ENCODE measurements at regions not wholly inside any gene's neighbourhood (a gene's known extent, or its start where the extent isn't known, plus 50 kb on each side); places are given as distances from the start of the nearest gene placed in this dataset.
"Not testable (repeated sequence)": the region's sequence is repeated elsewhere in the genome, so short reads cannot be mapped to it uniquely, and the experiment has no call there.

GRCh38 chr1:219020386-219020785 is 153.3 kb upstream of the LYPLAL1 start:
- no peak for DNase-seq

GRCh38 chr1:219020846-219021245 is 152.8 kb upstream of the LYPLAL1 start:
- no peak for DNase-seq

DNA sequence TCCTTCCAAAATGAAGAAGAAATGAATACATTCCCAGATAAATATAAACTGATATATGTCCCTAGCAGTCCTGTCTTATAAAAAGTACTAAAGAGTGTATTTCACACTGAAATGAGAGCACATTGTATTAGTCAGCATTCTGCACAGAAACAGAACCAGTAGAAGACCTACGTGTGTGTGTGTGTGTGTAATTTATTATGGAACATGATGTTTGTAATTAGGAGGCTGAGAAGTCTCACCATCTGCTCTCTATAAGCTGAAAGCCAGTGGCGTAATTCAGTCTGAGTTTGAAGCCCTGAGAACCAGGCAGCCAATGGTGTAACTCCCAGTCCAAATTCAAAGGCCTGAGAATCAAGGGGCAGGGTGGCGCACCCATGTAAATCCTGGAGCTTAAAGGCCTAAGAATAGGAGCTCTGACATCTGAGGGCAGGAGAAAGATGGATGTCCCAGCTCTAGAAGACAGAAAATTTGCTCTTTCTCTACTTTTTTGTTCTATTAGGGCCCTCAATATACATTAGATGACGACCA is 146.5 kb upstream of the LYPLAL1 start:
- DNase-seq: no peak

GRCh38 chr1:219031809-219032208 is 141.9 kb upstream of the LYPLAL1 start:
- DNase-seq: no peak

- no peak for DNase-seq
Observed at GRCh38 chr1:219038398-219038797, 135.3 kb upstream of the LYPLAL1 start.

- no peak for DNase-seq
Observed at GRCh38 chr1:219039017-219039681, 134.5 kb upstream of the LYPLAL1 start.

DNA sequence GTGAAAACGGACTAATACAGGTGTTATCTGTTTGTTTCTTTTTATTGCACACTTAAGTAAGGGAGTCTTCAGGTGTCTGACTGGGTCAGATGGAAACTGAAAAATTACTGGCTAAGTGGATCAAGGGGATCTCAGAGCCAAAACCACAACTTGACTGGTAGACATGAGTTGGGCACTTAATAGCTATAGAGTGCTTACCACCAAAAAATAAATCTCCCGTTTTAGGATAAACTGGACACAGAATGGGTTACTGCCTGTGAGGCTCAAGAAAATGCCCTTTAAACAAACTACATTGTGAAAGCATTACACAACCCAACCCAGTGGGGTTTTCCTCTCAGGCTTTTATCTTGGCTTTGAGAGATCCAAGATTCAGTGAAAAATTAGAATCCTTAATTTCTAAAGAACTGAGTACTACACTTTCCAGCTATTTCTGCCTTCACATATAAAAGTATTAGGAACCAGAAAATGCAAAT is 134.0 kb upstream of the LYPLAL1 start:
- no peak for DNase-seq

GRCh38 chr1:219040291-219040690 is 133.4 kb upstream of the LYPLAL1 start:
- no peak for DNase-seq

DNA sequence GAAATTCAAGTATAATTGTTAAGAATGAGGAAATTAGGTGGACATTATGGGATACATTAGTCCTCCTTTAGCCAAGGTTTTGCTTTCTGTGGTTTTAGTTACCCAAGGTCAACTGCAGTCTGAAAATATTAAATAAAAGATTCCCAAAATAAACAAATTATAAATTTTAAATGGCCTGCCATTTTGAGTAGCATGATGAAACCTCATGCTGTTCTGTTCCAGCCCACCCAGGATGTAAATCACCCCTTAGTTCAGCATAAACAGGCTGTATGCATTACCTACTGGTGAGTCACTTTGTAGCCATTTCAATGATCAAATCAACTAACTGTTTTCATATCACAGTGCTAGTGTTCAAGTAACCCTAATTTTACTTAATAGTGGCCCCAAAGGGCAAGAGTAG is 132.5 kb upstream of the LYPLAL1 start:
- no peak for DNase-seq

DNA sequence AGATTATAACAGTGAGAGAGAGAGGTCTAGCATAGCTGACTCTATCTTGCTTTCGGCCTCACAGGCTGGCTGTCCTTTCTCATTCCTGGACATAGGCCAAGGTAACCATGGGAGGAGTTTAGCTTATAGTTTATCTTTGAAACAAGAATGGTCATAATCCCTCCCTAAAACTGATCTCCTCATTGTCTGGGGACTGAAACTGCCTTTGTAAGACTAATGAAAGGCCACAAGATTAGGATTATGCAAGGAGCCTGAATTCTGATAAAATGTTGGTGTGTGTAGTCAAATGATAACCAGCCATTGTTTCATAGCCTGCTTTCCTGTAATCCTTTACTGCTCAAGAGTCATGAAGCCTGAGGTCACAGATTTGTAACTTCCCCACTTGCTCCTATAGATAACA is 131.9 kb upstream of the LYPLAL1 start:
- no peak for DNase-seq

DNA sequence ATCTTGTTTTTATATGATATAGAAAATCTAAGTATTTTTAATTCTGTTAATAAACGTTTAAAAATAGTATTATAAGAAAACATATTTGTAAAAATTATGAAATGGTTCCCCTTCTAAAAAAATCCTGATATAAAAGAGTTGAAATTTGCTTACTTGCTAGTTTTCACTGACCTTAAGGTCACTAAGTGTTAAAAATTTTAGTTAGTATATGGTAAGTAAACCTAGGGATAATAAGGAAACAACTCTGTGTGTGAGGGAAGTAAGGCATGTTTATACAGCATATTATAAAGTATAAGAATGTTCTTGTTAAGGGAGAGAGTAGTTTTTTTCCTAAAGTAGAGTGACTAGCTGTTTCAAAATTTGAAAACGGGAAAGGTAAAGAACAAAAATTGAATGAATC is 130.9 kb upstream of the LYPLAL1 start:
- no peak for DNase-seq

DNA sequence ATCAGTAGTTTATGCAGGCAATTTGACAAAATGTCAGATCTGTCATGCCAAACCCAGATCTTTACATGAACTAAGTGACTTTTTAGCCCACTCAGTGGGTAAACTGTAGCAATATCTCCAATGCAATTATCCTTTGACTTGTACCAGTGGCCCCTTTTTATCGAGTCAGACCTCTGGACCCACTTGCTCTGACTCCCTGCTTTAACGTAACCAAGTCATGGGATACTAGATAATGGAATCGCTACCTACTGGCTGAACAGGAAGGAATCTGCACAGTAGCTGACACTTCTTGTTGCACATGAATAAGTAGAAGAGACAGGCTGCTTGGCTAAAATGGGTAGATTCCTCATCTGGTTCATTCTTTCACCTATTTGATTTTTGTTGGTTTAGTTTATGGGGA is 128.4 kb upstream of the LYPLAL1 start:
- no peak for DNase-seq

DNA sequence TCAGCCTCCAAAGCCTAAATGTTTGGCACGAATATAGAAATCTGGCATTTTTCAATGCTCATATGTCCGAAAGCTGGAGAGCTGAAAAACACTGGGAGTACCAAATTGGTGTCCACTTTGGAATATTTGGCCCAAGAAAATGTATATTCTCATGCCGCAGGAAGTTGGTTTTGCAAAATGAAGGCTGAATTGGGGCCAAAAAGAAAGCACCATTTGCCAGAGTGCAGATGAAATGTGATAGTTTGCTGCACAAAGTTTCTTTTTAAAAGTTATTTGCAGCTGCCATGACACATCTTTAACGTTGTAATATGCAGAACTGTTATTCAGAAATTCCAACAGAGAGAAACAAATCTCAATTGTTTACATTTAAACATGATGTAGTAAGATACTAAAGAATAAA is 124.2 kb upstream of the LYPLAL1 start:
- no peak for DNase-seq

DNA sequence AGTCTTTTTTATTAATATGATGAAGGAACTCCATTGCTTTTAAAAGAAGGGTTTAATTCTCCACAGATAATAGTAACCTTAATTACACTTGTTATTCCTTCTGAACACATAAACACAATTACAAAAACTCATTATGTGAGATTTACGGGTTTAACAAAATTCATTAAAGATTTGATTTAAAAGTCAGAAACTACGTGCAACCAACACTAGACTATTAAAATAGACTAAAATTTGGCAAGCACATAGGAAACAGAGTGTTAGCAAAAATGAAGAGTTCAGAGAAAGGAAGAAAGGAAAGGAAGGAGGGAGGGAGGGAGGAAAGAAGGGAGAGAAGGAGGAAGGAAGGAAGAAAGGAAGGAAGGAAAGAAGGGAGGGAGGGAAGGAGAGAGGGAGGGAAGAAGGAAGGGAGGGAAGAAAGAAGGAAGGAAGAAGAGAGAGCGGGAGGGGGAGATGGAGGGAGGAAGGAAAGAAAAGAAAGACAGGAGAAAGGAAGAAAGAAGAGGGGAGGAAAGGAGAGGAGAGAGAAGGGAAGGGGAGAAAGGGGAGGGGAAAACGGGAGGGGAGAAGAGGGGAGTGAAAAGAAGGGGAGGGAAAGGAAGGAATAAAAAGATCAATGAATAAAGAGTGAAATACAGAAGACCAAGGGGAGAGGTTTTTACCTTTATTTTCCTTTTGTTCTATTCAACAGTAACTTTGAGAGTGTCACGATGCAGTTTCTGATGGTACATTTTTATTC is 123.4 kb upstream of the LYPLAL1 start:
- DNase-seq: no peak

GRCh38 chr1:219050822-219051125 is 122.9 kb upstream of the LYPLAL1 start:
- DNase-seq: no peak

DNA sequence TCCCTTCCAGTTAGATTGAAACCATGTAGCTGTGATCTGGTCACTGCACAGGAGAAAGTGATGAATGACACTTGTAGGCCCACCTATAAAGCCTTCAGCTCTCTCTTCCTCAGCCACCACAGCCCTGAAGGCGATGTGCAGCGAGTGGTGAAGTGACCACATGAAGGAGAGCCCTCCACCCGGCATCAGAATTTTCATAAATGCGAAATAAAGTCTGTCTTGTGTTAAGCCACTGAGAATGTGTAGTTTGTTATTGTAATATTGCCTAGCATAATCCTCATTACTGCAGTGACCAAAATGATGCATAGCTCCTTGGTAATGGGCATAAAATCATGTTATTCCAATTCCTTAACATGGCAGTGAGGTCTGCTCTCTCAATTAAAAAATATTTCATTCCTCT is 122.1 kb upstream of the LYPLAL1 start:
- no peak for DNase-seq

GRCh38 chr1:219058891-219059820 is 114.5 kb upstream of the LYPLAL1 start:
- no peak for DNase-seq

- no peak for DNase-seq
Observed at GRCh38 chr1:219060798-219061197, 112.9 kb upstream of the LYPLAL1 start.

DNA sequence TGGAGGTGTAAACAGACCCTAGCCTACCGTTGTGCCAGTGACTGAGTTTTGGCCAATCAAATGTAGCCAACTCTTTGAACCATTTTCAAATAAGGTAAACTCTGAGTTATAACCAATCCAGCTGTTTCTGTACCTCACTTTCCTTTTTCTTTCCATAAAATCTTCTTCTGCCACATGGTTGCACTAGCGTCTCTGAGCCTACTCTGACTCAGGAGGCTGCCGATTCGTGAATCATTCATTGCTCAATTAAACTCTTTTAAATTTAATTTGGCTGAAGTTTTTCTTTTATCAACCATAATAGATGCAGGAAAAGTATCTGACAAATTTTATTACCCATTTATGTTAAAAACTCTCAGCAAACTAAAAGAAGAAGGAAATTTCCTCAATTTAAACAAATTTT is 111.5 kb upstream of the LYPLAL1 start:
- no peak for DNase-seq

DNA sequence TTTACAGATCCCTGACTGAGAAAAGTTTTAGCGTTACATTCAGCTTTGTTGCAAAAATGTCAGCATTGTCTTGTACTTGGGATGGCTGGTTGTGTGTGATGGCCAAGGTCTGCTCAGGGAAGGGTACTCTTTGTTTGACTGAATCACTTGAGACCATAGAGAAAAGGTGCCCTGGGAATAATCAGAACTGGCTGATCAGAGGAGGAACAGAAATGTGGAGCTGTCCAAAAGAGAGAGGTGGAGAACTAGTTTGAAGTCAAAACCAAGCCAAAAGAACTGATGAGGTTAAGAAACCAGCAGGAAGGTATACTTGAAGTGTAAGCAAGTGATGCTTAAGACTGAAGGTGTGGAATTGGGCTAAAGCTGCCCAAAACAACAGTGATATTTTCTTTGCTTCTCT is 107.6 kb upstream of the LYPLAL1 start:
- DNase-seq: no peak

DNA sequence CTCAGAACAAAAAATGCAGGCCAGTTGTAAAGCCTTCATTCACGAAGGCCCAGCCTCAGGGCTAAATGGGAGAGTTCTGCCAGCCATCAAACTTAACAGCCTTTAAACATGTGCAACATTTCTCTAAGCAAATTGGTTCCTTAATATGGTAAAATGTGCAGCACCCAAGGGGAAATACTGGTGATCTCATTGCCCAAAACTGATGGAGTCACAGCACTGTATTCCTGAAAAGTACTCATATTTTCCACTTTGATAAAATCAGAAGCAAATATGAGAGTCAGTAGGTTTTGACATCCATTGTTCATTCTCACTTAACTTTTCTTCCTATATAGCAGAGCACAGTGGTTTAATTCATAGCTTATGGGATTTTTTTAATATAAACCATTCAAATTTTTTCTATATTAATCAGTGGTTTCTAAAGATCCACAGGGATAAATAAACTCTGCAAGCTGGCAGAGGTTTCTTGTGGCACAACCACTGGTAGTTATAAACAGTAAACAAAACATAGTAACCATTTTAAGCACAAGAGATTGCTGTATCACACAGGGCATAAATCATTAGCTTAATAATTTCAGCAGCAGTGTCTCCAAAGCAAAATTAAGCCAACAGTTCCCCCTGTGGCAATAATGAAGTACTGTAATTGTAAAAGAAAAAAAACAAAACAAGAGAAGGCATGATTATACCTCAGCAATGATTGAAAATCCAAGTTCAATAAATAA is 106.9 kb upstream of the LYPLAL1 start:
- no peak for DNase-seq

GRCh38 chr1:219067350-219067712 is 106.3 kb upstream of the LYPLAL1 start:
- DNase-seq: no peak

DNA sequence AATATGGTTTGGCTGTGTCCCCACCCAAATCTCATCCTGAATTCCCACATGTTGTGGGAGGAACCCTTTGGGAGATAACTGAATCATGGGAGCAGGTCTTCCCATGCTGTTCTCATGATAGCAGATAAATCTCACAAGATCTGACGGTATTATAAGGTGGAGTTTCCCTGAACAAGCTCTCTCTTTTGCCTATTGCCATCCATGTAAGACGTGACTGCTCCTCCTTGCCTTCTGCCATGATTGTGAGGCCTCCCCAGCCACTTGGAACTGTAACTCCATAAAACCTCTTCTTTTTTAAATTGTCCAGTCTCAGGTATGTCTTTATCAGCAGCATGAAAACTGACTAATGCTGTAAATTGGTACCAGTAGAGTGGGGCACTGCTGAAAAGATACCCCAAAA is 103.3 kb upstream of the LYPLAL1 start:
- DNase-seq: not testable (repeated sequence)

Data from stimulated activated CD4-positive, alpha-beta T cell treated with anti-CD3 and anti-CD28 coated beads, Interleukin-4, amount 100 ng/mL, for 1 hour (primary cell).